Bronchial epithelial cell (primary cell): ENCODE measurements at regions not wholly inside any gene's neighbourhood (a gene's known extent, or its start where the extent isn't known, plus 50 kb on each side); places are given as distances from the start of the nearest gene placed in this dataset.

Experiments
- DNase-seq: peaks from one replicate; pipeline ENCODE4 v3.0.0-alpha.2; 2010; ENCODE audit warnings: low read depth
- FAIRE-seq: peaks from 2 replicates; lab custom pipeline; 2011; peaks lifted over from hg19 to GRCh38; lab: Jason Lieb, UNC
- H3K27me3 ChIP-seq: 2 replicates; pipeline ENCODE4 v1.5.1; 2011; ENCODE audit warnings: low read length; ENCODE audit not compliant: control insufficient read depth, insufficient read depth
- H3K36me3 ChIP-seq: 2 replicates; pipeline ENCODE4 v1.5.1; 2011; ENCODE audit warnings: low read length; ENCODE audit not compliant: control insufficient read depth, insufficient read depth
- H3K4me3 ChIP-seq: 2 replicates; pipeline ENCODE4 v1.5.1; 2011; ENCODE audit warnings: mild to moderate bottlenecking, low read depth, low read length, control low read depth
- TF ChIP-seq, protein P1 (sequence below): IDR thresholded peaks from 2 replicates; pipeline ENCODE4 v1.5.1; 2011; ENCODE audit warnings: mild to moderate bottlenecking, moderate library complexity, low read length, control low read depth, inconsistent platforms; ENCODE audit not compliant: insufficient read depth, severe bottlenecking

DNA sequence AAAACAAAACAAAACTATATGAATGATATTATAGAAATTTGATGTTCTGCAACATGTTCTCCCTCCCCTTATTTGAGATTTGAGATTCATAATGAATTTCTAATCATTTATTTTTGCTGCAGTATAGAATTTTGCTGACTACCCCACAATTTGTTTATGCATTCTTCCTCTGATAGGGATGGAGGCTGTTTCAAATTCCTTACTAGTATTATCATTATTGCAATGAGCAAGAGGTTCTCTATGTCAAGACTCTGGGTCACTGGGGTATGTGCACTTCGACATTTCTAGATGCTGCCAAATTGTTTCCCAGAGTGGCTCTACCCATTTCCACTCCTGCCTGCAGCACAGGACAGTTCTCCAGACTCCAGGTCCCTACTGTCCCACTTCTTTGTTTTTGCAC lies 54.9 kb upstream of the DAB2IP start:
- Histone ChIP-seq H3K4me3 (no peak overlapping the region), H3K27me3 (no peaks in the 10 kb centered on the region)
- FAIRE-seq, result no peak

DNA sequence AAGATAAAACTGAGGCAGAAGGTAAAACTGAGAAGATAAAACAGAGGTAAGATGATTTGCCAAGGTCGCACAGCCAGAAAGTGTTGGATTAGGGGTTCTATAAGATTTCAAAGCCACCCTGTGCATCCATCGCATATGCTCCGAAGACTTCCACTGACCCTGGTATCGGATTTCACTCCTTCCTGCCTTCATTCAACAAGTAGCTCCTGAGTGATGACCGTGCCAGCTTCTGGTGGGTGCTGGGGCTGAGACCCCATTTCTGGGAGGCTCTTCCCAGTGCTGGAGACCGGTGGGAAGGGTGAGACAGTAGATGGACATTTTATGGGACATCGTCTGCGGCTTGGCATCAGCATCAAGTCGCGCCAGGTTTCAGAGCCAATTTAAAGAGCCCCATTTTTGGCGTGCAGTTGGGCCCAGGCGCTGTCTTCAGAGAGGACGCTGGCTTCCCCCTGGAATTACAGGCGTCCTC lies 53.7 kb upstream of the DAB2IP start:
- no peak for DNase-seq
- TF ChIP-seq, protein P1, sequence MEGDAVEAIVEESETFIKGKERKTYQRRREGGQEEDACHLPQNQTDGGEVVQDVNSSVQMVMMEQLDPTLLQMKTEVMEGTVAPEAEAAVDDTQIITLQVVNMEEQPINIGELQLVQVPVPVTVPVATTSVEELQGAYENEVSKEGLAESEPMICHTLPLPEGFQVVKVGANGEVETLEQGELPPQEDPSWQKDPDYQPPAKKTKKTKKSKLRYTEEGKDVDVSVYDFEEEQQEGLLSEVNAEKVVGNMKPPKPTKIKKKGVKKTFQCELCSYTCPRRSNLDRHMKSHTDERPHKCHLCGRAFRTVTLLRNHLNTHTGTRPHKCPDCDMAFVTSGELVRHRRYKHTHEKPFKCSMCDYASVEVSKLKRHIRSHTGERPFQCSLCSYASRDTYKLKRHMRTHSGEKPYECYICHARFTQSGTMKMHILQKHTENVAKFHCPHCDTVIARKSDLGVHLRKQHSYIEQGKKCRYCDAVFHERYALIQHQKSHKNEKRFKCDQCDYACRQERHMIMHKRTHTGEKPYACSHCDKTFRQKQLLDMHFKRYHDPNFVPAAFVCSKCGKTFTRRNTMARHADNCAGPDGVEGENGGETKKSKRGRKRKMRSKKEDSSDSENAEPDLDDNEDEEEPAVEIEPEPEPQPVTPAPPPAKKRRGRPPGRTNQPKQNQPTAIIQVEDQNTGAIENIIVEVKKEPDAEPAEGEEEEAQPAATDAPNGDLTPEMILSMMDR, result no peak
- no peak overlapping the region for H3K4me3 ChIP-seq
- H3K27me3 ChIP-seq, result no peaks in the 10 kb centered on the region
- no peak for FAIRE-seq
- no peaks in the 10 kb centered on the region for H3K36me3 ChIP-seq

More for the DNA sequence above, 54.9 kb upstream of the DAB2IP start:
- no peaks in the 10 kb centered on the region for H3K36me3 ChIP-seq
- TF ChIP-seq, protein P1, result no peak
- DNase-seq, result no peak

DNA sequence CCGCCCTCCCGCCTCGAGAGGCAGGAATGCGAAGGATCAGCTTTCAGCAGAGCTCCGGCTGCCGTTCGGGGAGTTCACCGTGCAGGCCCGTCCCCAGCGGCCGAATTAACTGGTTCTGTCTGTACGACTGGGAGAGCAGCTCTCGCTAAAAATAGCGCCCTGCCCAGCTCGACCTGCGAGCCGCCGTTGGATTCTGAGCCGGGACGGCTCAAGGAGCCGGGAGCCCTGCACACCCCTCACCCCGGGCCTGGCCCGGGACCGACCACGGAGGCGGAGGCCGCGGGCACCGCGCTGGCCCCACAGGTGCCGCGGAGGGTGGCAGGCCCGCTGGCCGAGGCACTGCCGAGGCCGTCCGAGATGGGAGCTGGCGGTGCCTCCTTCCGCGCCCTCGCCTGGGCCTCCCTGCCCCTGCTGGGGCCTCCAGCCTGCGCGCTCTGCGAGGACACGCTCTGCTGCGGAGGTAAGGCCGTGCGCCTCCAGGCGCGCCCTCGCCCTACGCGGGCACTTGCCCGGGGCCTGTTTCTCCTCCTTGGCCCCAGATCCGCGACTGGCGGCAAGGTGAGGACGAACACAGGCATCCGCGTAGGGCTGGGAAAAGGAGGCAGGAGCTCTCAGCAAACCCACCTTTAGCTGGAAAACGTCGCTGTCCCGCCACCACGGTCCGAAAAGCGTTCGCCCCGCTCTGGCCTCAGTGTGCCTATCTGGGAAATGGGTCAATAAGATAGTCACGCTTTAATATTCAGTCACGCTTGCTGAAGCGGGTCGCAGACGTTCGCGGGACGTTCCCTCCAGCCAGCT lies 53.1 kb upstream of the DAB2IP start:
- peak; percentile 78 for DNase-seq
- FAIRE-seq, result no peak
- Histone ChIP-seq H3K36me3 (no peaks in the 10 kb centered on the region), H3K27me3 (no peaks in the 10 kb centered on the region), H3K4me3 (peak overlapping the region; percentile 58)
- TF ChIP-seq, protein P1, result peak; percentile 80

DNA sequence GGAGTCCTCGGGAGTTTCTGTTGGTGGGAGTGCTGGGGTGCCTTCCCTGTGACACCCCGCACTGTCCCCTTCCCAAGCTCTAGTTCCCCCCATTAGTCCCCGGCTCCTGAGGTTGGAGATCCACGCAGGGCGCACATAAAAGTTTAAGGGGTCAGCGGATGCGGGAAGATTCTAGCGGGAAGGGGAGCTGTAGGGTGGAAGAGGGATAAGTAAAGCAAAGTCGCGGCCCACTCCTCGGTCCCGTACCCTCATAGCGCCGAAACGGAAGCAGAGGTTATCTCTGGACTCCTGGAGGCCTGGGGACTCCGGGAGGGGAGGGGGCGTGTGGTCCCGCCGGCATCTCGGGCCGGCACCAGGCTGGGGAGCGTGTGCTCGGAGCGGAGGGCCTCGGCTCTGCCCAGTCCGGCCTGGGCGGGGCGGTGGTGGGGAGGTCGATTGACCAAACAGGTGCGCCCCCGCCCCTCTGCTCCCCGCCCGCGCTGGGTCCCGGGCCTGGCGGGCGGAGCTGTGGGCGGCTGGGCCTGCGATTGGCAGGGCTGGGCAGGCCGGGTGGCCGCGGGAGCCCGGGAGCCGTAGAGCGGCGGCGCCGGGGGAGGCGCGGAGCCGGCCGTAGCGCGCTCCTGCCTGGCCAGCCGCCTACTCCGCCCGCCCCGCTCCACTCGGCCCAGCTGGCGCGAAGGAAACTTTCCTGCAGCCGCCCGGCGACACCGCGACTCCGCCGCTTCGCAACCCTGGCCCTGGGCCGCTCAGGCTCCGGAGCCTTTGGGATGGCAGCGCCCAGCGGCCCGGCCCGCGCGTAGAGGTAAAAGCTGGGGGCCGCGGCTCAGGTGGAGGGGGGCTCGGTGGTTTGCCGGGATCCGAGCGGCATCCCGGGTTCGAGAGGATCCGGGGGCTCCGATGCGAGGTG lies 52.2 kb upstream of the DAB2IP start:
- FAIRE-seq, result no peak

DNA sequence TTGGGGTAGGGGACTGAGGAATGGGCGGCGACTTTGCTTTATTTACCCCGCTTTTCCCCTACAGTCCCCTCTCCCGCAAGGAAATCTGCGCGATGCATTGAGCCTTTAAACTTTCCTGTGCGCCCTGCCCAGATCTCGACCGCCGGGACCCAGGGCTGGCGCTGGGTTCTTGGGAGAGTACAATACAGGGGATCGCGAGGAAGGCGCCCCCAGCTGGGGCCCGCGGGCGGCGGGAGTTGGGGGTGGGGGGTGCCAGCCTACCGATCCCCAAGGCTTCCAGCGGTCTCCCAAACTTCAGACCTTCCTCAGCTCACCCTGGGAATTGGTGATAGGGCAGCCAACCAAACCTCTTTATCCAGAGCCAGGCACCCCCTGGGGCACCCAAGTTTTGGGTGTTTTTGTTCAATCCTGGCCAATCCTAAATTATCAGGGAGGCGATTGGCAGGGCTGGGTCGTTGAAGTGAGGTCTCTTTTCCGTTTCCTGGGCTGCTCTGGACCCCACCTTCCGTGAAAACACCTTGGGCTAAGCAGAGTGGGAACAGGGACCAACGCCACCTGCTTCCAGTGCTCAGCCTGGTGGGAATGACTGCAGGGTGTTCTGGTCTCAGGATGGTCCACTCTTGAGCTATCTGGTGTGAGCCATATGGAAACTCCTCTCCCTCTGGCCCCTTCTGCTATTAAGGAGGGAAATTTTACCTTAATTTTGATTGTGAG lies 51.4 kb upstream of the DAB2IP start:
- Histone ChIP-seq H3K36me3 (no peaks in the 10 kb centered on the region), H3K27me3 (no peaks in the 10 kb centered on the region), H3K4me3 (peak overlapping the region; percentile 58)
- FAIRE-seq (no peak), DNase-seq (no peak)
- TF ChIP-seq, protein P1, result no peak

More for the DNA sequence above, 52.2 kb upstream of the DAB2IP start:
- H3K36me3 ChIP-seq, result no peaks in the 10 kb centered on the region
- no peaks in the 10 kb centered on the region for H3K27me3 ChIP-seq
- peak overlapping the region; percentile 58 for H3K4me3 ChIP-seq
- peak; percentile 15 for DNase-seq
- TF ChIP-seq, protein P1, result no peak
